Upper lobe of left lung (tissue), 6 donors: ENCODE measurements at regions not wholly inside any gene's neighbourhood (a gene's known extent, or its start where the extent isn't known, plus 50 kb on each side); places are given as distances from the start of the nearest gene placed in this dataset.

Experiments used
- ATAC-seq, 2 donors: fragments of 200-7000 bp; cut with Tn5 transposase; one replicate each; pipeline ENCODE4 v1.9.1; 2022; ENCODE audit warnings: mild to moderate bottlenecking in 2 of 2, moderate library complexity in 2 of 2; ENCODE audit not compliant: low FRiP score in 2 of 2
- DNase-seq, 2 donors: peaks; one replicate each; pipeline ENCODE4 v3.0.0-alpha.2; 2019 to 2020
- H3K27ac ChIP-seq, 4 donors: fragments of 200-600 bp; sonication (generic); one replicate each; pipeline ENCODE4 v1.5.1; 2016 to 2019
- H3K27me3 ChIP-seq, 4 donors: fragments of 200-600 bp; sonication (generic); one replicate each; pipeline ENCODE4 v1.5.1; 2017 to 2019
- H3K36me3 ChIP-seq, 4 donors: fragments of 200-600 bp; sonication (generic); one replicate each; pipeline ENCODE4 v1.5.1; 2016 to 2019
- H3K4me1 ChIP-seq, 4 donors: fragments of 200-600 bp; sonication (generic); one replicate each; pipeline ENCODE4 v1.5.1; 2018 to 2019
- H3K4me3 ChIP-seq, 4 donors: fragments of 200-600 bp; sonication (generic); one replicate each; pipeline ENCODE4 v1.5.1; 2017 to 2019; ENCODE audit warnings: mild to moderate bottlenecking in 2 of 4, moderate library complexity in 1 of 4
- H3K9me3 ChIP-seq, 4 donors: fragments of 200-600 bp; sonication (generic); one replicate each; pipeline ENCODE4 v1.5.1; 2018 to 2019
- CTCF ChIP-seq, 6 experiments: fragments of 450-650 bp in 4 of 6; fragments of 200-600 bp in 2 of 6; sonication (generic) in 2 of 6; IDR thresholded peaks; one replicate each; pipeline ENCODE4 v1.5.1; 2016 to 2019; ENCODE audit warnings: antibody characterized with exemption in 6 of 6
- EP300 ChIP-seq, 4 donors: sonication (generic); formaldehyde crosslinking; IDR thresholded peaks; one replicate each; pipeline ENCODE4 v1.5.1; 2017; ENCODE audit warnings: antibody characterized with exemption in 4 of 4, control low read depth in 2 of 4
- POLR2A ChIP-seq, 4 donors: fragments of 450-650 bp; IDR thresholded peaks; one replicate each; pipeline ENCODE4 v1.5.1; 2016 to 2017; ENCODE audit warnings: antibody characterized with exemption in 4 of 4, mild to moderate bottlenecking in 2 of 4
- POLR2AphosphoS5 ChIP-seq, 2 donors: sonication (generic); formaldehyde crosslinking; IDR thresholded peaks; one replicate each; pipeline ENCODE4 v1.5.1; 2017; ENCODE audit warnings: antibody characterized with exemption in 2 of 2
- WGBS, 2 donors: methylation state at CpG; one replicate each; pipeline ENCODE4 v1.1.5; 2017 to 2018; 5-methylcytosine and 5-hydroxymethylcytosine counted together
- donor health status: DM: no; HTN: no; CAD: no; lungs with moderate emphysema.
- donor health status: DM: no; HTN: yes; CAD: no; lungs with severe emphysema.

GRCh38 chr7:46197785-46198540 is 276.9 kb upstream of the IGFBP3 start:
- TF ChIP-seq POLR2A (IDR thresholded peaks at IDR 0.05) (no peak), EP300 (IDR thresholded peaks at IDR 0.05) (no peak), CTCF (IDR thresholded peaks at IDR 0.05) (no peak), POLR2AphosphoS5 (IDR thresholded peaks at IDR 0.05) (no peak)
- Histone ChIP-seq H3K27ac (no peak overlapping the region), H3K36me3 (no peaks in the 10 kb centered on the region), H3K4me1 (no peaks in the 10 kb centered on the region), H3K9me3 (no peaks in the 10 kb centered on the region), H3K4me3 (no peak overlapping the region), H3K27me3 (no peaks in the 10 kb centered on the region)
- 85 to 90% methylated on average over 7 of the region's 7 CpGs for WGBS, 2 donors
- DNase-seq: no peak
- ATAC-seq: no peak

- no peak overlapping the region for H3K4me3 ChIP-seq
- no peaks in the 10 kb centered on the region for H3K36me3 ChIP-seq
- no peaks in the 10 kb centered on the region for H3K4me1 ChIP-seq
- H3K9me3 ChIP-seq: no peaks in the 10 kb centered on the region
- DNase-seq: no peak
- no peak for ATAC-seq
- no peaks in the 10 kb centered on the region for H3K27me3 ChIP-seq
- no peak overlapping the region for H3K27ac ChIP-seq
- TF ChIP-seq POLR2AphosphoS5 (IDR thresholded peaks at IDR 0.05) (no peak), EP300 (IDR thresholded peaks at IDR 0.05) (no peak), CTCF (IDR thresholded peaks at IDR 0.05) (no peak), POLR2A (IDR thresholded peaks at IDR 0.05) (no peak)
- 74 to 85% methylated on average over 3 of the region's 3 CpGs for WGBS, 2 donors
Measured at GRCh38 chr7:46195934-46196333, 274.9 kb upstream of the IGFBP3 start.

GRCh38 chr7:46192271-46192670 is 271.2 kb upstream of the IGFBP3 start:
- Histone ChIP-seq H3K9me3 (no peaks in the 10 kb centered on the region), H3K27ac (no peak overlapping the region), H3K4me3 (no peak overlapping the region), H3K4me1 (no peaks in the 10 kb centered on the region), H3K36me3 (no peaks in the 10 kb centered on the region), H3K27me3 (no peaks in the 10 kb centered on the region)
- ATAC-seq (no peak), DNase-seq (no peak)
- TF ChIP-seq POLR2A (IDR thresholded peaks at IDR 0.05) (no peak), CTCF (IDR thresholded peaks at IDR 0.05) (no peak), EP300 (IDR thresholded peaks at IDR 0.05) (no peak), POLR2AphosphoS5 (IDR thresholded peaks at IDR 0.05) (no peak)
- 74 to 81% methylated on average over 3 of the region's 3 CpGs for WGBS, 2 donors

GRCh38 chr7:46191776-46192175 is 270.7 kb upstream of the IGFBP3 start:
- no peak overlapping the region for H3K27ac ChIP-seq
- H3K27me3 ChIP-seq: no peaks in the 10 kb centered on the region
- no peak for TF ChIP-seq POLR2A (IDR thresholded peaks at IDR 0.05)
- no peak for TF ChIP-seq CTCF (IDR thresholded peaks at IDR 0.05)
- no peak for TF ChIP-seq EP300 (IDR thresholded peaks at IDR 0.05)
- TF ChIP-seq POLR2AphosphoS5 (IDR thresholded peaks at IDR 0.05): no peak
- no peaks in the 10 kb centered on the region for H3K36me3 ChIP-seq
- no peak overlapping the region for H3K4me3 ChIP-seq
- ATAC-seq (no peak), DNase-seq (no peak)
- WGBS, 2 donors: 89 to 91% methylated on average over 4 of the region's 4 CpGs
- H3K4me1 ChIP-seq: no peaks in the 10 kb centered on the region
- H3K9me3 ChIP-seq: no peaks in the 10 kb centered on the region

GRCh38 chr7:46191296-46191695 is 270.2 kb upstream of the IGFBP3 start:
- Histone ChIP-seq H3K36me3 (no peaks in the 10 kb centered on the region), H3K9me3 (no peaks in the 10 kb centered on the region), H3K4me3 (no peak overlapping the region), H3K4me1 (no peaks in the 10 kb centered on the region), H3K27me3 (no peaks in the 10 kb centered on the region), H3K27ac (no peak overlapping the region)
- no peak for TF ChIP-seq EP300 (IDR thresholded peaks at IDR 0.05)
- 96 to 97% methylated on average over 3 of the region's 3 CpGs for WGBS, 2 donors
- DNase-seq: no peak
- no peak for ATAC-seq
